Hypothalamus (tissue), 51 donors: ENCODE measurements at regions not wholly inside any gene's neighbourhood (a gene's known extent, or its start where the extent isn't known, plus 50 kb on each side); places are given as distances from the start of the nearest gene placed in this dataset.
A peak's percentile ranks its signal among the peaks of the same experiment; 100 is the strongest.
"Not testable (repeated sequence)": the region's sequence is repeated elsewhere in the genome, so short reads cannot be mapped to it uniquely, and the experiment has no call there.

Experiments used
- DNase-seq, 51 donors: peaks; one replicate each; lab custom pipeline; 2025; lab: John Stamatoyannopoulos, UW

- no peak for DNase-seq
These were observed 102.3 kb downstream of the ZFY start for GRCh38 chrY:3037471-3037870.

DNA sequence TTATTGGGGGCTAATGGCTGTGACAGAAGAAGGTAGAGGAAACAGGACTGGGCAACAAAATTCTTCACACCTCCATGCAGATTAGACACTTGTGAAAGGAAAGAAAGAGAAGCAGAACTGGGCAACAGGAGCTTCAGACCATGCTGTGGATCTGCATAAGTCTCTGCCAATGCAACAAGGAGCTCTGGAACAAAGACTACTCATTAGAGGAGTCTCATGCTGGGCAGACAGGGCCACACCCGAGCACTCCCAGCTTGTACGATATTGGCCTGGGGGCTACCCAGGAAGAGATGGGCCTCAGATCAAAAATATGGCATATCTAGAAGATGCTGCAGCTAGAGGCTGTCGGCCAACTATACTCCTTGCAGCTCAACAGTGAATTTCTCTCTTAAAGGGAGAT is 105.2 kb downstream of the ZFY start:
- no peak for DNase-seq

GRCh38 chrY:3041985-3042384 is 106.8 kb downstream of the ZFY start:
- DNase-seq = no peak

- no peak for DNase-seq
These were observed 107.7 kb downstream of the ZFY start for GRCh38 chrY:3042901-3043300.

DNA sequence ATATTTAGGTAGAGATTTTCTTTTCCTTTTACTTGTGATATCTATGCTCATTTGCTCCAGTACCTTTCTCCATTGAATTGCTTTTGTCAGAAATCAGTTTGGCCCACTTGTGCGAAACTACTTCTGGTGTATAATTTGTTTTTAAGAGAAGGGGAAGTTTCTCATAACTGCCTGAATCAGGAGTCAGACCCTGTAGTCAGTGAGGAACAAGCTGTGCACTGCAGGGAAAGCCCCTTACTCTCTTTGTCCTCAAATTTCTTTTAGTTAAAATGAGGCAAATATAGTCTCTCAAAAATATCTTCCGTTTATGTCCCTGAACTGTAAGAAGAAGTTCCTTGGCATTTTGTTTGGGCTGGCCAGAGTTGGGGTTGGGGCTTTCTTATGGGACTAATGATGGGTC is 109.9 kb downstream of the ZFY start:
- no peak for DNase-seq

DNA sequence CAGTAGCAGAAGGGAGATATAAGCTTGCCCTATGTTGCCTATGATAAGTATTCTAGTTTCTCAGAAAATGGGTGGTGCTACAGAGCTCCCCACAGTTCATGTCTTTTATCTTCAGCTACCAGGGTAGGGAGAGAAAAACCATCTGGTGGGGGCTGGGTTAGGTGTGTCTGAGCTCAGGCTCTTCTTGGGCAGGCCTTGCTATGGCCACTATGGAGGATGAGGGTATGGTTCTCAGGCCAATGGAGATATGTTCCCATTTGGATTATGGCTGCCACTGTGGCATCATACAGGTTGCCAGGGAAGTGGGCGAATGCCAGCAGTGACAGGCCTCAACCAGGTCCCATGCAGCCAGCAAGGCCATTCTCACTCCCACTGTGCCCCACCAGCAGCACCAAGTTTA is 120.3 kb downstream of the ZFY start:
- not testable (repeated sequence) for DNase-seq

DNA sequence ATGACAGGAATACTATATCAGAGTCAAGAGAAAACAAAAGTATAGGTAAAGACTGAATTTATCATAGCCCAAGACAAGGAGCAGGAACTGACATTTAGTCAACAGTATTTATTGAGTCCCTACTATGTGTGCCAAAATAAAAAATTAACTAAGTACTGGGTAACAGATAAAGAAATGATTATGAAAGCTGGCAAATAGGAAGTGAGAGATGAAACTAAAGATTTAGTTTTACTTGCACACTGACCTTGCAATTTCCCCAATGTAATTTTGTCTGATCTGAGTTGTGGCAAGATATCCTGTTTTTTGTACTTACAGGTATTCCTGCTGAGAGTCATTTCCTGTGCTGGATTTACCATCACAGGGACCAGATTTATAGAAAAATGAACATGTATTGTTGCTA is 123.2 kb downstream of the ZFY start:
- DNase-seq = not testable (repeated sequence)

DNA sequence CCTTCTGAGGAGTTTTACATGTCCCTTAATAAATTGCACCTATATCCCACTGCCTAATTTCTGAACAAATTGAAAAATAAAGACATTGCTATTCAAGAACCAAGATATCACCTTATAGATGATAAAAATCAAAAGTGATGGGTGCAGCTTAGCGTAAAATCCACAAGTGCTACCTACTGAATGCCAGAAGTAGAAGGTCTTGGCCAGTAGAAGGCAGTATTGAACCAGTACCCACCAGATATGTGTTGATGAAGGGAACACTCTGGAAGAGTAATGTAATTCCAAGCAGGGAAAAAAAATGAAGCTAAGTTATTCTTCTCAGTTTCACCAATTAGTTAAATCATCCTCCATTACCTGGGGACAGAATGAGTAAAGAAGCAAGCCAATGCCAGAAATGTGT is 125.5 kb downstream of the ZFY start:
- not testable (repeated sequence) for DNase-seq

DNA sequence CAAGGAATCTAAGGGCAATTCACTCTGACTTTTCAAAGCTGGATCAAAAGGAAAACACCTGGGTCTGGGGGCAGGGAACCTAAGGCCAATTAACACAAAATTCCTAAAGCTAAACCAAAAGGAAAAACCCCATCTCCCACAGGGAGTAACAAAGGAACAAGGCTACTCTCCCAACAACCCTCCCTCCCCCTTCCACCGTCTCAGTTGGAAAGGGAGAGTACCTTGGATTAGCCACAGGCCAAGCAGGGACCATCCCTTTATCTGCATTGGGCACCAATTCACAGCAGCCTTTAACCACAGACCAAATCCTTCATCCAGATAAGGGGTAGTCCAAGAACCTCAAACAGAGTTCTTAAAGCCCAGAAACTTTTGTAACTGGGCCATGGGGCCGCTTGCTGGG is 153.0 kb downstream of the ZFY start:
- not testable (repeated sequence) for DNase-seq

GRCh38 chrY:3108674-3109073 is 173.5 kb downstream of the ZFY start:
- not testable (repeated sequence) for DNase-seq

DNA sequence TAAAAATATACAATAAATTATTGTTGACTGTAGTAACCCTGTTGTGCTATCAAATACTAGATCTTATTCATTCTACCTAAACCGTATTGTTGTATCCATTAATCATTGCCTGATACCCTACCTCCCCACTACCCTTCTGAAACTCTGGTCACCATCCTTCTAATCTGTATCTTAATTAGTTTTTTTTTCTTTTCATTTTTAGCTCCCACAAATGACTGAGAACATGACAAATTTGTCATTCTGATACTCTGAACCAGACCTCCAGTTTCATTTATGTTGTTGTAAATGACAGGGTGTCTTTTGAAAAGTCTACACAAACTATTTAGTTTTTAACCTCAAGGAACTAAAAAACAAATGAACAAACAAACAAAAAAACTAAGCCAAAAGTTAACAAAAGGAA is 185.1 kb downstream of the ZFY start:
- not testable (repeated sequence) for DNase-seq

- DNase-seq = not testable (repeated sequence)
These were observed 185.5 kb downstream of the ZFY start for GRCh38 chrY:3120716-3121115.

- DNase-seq = not testable (repeated sequence)
These were observed 188.3 kb downstream of the ZFY start for GRCh38 chrY:3123482-3123881.

- not testable (repeated sequence) for DNase-seq
These were observed 235.9 kb downstream of the ZFY start for GRCh38 chrY:3171074-3171473.

GRCh38 chrY:3195035-3195434 is 259.9 kb downstream of the ZFY start:
- not testable (repeated sequence) for DNase-seq

- DNase-seq = not testable (repeated sequence)
These were observed 267.1 kb downstream of the ZFY start for GRCh38 chrY:3202287-3202686.

- not testable (repeated sequence) for DNase-seq
These were observed 271.6 kb downstream of the ZFY start for GRCh38 chrY:3206733-3207132.

DNA sequence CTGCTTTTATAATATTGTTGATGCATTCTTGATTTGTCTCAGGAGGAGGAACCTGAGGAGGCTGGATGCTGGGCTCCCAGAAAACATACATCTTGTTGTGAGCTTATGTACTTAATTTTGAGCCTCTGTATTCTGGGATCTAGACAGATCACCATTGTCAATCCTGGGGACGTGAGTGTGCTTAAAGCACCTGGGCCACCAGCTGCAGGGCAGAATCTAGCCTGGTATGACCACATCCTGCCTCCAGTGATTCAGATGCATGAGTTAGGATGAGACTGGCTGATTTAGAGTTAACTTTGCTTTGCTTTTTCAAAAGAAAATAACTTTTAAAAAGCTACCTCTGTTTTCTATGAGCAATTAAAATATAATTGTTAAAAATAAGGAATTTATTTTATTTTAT is 278.0 kb downstream of the ZFY start:
- DNase-seq = not testable (repeated sequence)

- DNase-seq = not testable (repeated sequence)
These were observed 283.0 kb downstream of the ZFY start for GRCh38 chrY:3218134-3218533.

- DNase-seq = not testable (repeated sequence)
These were observed 283.4 kb downstream of the ZFY start for GRCh38 chrY:3218559-3218958.

GRCh38 chrY:3262911-3263310 is 316.0 kb upstream of the TGIF2LY start:
- not testable (repeated sequence) for DNase-seq

DNA sequence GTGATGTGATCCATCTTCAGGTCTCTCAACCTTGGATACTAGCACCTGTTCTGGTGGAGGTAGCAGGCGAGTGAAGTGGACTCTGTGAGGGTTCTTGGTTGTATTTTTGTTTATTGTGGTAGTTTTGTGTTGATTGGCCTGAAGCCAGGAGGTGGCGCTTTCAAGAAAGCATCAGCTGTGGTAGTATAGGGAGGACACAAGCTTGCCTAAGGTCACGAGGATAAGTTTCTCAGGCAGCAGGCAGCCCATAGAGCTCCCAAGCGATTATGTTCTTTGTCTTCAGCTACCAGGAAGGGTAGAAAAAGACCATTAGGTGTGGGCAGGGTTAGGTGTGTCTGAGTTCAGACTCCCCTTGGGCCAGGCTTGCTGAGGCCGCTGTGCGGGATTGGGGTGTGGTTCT is 290.8 kb upstream of the TGIF2LY start:
- DNase-seq = peak in 1 of 51 donors; percentile 0

- not testable (repeated sequence) for DNase-seq
These were observed 281.6 kb upstream of the TGIF2LY start for GRCh38 chrY:3297235-3297634.
